HCT116 (cell line): ENCODE measurements at regions not wholly inside any gene's neighbourhood (a gene's known extent, or its start where the extent isn't known, plus 50 kb on each side); places are given as distances from the start of the nearest gene placed in this dataset.

Source experiments
- CEBPB ChIP-seq: IDR thresholded peaks from 2 replicates; pipeline ENCODE4 v1.6.1; 2012; ENCODE audit warnings: low read depth
- ELF1 ChIP-seq: IDR thresholded peaks from 2 replicates; pipeline ENCODE4 v1.6.1; 2012; ENCODE audit warnings: low read depth, borderline replicate concordance
- EZH2 ChIP-seq: fragments of 200-600 bp; sonication (generic); IDR thresholded peaks from 2 replicates; pipeline ENCODE4 v1.6.1; 2017; ENCODE audit warnings: antibody characterized with exemption, mixed run types
- EZH2phosphoT487 ChIP-seq: fragments of 200-600 bp; IDR thresholded peaks from 2 replicates; pipeline ENCODE4 v1.6.1; 2018; ENCODE audit warnings: antibody characterized with exemption, borderline replicate concordance
- FOSL1 ChIP-seq: IDR thresholded peaks from 2 replicates; pipeline ENCODE4 v1.6.1; 2012; ENCODE audit warnings: low read depth
- POLR2A ChIP-seq: IDR thresholded peaks from 2 replicates; pipeline ENCODE4 v1.7.0; 2011; ENCODE audit warnings: borderline replicate concordance; ENCODE audit not compliant: insufficient read depth, insufficient read length; ENCODE audit errors: extremely low read depth
- POLR2AphosphoS5 ChIP-seq: IDR thresholded peaks from 2 replicates; pipeline ENCODE4 v1.6.1; 2011; ENCODE audit warnings: mild to moderate bottlenecking, low read depth, low read length, moderate library complexity
- RAD21 ChIP-seq: IDR thresholded peaks from 2 replicates; pipeline ENCODE4 v1.6.1; 2012; ENCODE audit warnings: low read depth, mild to moderate bottlenecking
- SIN3A ChIP-seq: IDR thresholded peaks from 2 replicates; pipeline ENCODE4 v1.6.1; 2012; ENCODE audit warnings: low read depth
- SRF ChIP-seq: IDR thresholded peaks from 2 replicates; pipeline ENCODE4 v1.6.1; 2012; ENCODE audit warnings: low read depth
- TF ChIP-seq, protein P1 (sequence below): IDR thresholded peaks from 2 replicates; pipeline ENCODE4 v1.6.1; 2012; ENCODE audit warnings: low read depth
- TF ChIP-seq, protein P2 (sequence below): IDR thresholded peaks from 2 replicates; pipeline ENCODE4 v1.6.1; 2011; ENCODE audit warnings: mild to moderate bottlenecking, low read length, moderate library complexity; ENCODE audit not compliant: insufficient replicate concordance; ENCODE audit errors: extremely low read depth
- TF ChIP-seq, protein P3 (sequence below), 3 experiments: fragments of 200-600 bp in 1 of 3; sonication (generic) in 1 of 3; IDR thresholded peaks in 2 of 3; conservative IDR thresholded peaks in 1 of 3; 2 replicates each; pipeline ENCODE4 v1.5.1; 2012 to 2017; ENCODE audit warnings: low read depth in 2 of 3, low read length in 2 of 3, antibody characterized with exemption in 1 of 3, borderline replicate concordance in 1 of 3, control low read depth in 1 of 3, mild to moderate bottlenecking in 1 of 3, mixed read lengths in 1 of 3, mixed run types in 1 of 3, moderate library complexity in 1 of 3; ENCODE audit not compliant: insufficient read depth in 1 of 3
- TF ChIP-seq, protein P4 (sequence below): IDR thresholded peaks from 2 replicates; pipeline ENCODE4 v1.6.1; 2012

DNA sequence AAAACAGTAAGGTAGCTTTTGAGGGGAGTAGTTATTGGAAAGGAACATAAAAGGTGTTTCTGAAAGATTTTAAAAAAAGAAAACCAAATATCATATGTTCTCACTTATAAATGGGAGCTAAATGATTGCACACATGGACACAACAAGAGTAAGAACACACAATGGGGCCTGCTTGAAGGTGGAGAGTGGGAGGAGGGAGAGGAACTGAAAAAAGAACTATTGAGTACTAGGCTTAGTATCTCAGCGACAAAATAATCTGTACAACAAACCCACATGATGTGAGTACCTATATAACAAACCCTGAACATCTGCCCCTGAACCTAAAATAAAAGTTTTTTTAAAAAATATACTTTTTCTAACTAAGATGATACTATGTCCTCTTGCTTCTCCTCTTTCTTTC lies 138.3 kb downstream of the CGGBP1 start:
- TF ChIP-seq EZH2 (no peak), SIN3A (no peak), POLR2A (no peak), ELF1 (no peak), EZH2phosphoT487 (no peak), RAD21 (no peak), POLR2AphosphoS5 (no peak), CEBPB (no peak), SRF (no peak), FOSL1 (no peak)
- TF ChIP-seq, protein P1, sequence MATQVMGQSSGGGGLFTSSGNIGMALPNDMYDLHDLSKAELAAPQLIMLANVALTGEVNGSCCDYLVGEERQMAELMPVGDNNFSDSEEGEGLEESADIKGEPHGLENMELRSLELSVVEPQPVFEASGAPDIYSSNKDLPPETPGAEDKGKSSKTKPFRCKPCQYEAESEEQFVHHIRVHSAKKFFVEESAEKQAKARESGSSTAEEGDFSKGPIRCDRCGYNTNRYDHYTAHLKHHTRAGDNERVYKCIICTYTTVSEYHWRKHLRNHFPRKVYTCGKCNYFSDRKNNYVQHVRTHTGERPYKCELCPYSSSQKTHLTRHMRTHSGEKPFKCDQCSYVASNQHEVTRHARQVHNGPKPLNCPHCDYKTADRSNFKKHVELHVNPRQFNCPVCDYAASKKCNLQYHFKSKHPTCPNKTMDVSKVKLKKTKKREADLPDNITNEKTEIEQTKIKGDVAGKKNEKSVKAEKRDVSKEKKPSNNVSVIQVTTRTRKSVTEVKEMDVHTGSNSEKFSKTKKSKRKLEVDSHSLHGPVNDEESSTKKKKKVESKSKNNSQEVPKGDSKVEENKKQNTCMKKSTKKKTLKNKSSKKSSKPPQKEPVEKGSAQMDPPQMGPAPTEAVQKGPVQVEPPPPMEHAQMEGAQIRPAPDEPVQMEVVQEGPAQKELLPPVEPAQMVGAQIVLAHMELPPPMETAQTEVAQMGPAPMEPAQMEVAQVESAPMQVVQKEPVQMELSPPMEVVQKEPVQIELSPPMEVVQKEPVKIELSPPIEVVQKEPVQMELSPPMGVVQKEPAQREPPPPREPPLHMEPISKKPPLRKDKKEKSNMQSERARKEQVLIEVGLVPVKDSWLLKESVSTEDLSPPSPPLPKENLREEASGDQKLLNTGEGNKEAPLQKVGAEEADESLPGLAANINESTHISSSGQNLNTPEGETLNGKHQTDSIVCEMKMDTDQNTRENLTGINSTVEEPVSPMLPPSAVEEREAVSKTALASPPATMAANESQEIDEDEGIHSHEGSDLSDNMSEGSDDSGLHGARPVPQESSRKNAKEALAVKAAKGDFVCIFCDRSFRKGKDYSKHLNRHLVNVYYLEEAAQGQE, result no peak
- TF ChIP-seq, protein P2, sequence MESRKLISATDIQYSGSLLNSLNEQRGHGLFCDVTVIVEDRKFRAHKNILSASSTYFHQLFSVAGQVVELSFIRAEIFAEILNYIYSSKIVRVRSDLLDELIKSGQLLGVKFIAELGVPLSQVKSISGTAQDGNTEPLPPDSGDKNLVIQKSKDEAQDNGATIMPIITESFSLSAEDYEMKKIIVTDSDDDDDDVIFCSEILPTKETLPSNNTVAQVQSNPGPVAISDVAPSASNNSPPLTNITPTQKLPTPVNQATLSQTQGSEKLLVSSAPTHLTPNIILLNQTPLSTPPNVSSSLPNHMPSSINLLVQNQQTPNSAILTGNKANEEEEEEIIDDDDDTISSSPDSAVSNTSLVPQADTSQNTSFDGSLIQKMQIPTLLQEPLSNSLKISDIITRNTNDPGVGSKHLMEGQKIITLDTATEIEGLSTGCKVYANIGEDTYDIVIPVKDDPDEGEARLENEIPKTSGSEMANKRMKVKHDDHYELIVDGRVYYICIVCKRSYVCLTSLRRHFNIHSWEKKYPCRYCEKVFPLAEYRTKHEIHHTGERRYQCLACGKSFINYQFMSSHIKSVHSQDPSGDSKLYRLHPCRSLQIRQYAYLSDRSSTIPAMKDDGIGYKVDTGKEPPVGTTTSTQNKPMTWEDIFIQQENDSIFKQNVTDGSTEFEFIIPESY, result no peak
- TF ChIP-seq, protein P3, sequence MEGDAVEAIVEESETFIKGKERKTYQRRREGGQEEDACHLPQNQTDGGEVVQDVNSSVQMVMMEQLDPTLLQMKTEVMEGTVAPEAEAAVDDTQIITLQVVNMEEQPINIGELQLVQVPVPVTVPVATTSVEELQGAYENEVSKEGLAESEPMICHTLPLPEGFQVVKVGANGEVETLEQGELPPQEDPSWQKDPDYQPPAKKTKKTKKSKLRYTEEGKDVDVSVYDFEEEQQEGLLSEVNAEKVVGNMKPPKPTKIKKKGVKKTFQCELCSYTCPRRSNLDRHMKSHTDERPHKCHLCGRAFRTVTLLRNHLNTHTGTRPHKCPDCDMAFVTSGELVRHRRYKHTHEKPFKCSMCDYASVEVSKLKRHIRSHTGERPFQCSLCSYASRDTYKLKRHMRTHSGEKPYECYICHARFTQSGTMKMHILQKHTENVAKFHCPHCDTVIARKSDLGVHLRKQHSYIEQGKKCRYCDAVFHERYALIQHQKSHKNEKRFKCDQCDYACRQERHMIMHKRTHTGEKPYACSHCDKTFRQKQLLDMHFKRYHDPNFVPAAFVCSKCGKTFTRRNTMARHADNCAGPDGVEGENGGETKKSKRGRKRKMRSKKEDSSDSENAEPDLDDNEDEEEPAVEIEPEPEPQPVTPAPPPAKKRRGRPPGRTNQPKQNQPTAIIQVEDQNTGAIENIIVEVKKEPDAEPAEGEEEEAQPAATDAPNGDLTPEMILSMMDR (IDR thresholded peaks at IDR 0.05 in 2 of 3, conservative IDR thresholded peaks at IDR 0.05 in 1 of 3; ENCODE audit: borderline replicate concordance in 1 of 3, insufficient read depth in 1 of 3, low read depth in 2 of 3, low read length in 2 of 3), result no peak
- TF ChIP-seq, protein P4, sequence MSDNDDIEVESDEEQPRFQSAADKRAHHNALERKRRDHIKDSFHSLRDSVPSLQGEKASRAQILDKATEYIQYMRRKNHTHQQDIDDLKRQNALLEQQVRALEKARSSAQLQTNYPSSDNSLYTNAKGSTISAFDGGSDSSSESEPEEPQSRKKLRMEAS, result no peak
